HL-60 (cell line): ENCODE measurements at regions not wholly inside any gene's neighbourhood (a gene's known extent, or its start where the extent isn't known, plus 50 kb on each side); places are given as distances from the start of the nearest gene placed in this dataset.

Experiments used
- DNase-seq, 2 experiments: peaks; one replicate each; pipeline ENCODE4 v3.0.0-alpha.2; 2010 to 2020; ENCODE audit warnings: low read depth in 1 of 2, low spot score in 1 of 2
- H3K27ac ChIP-seq: fragments of 250-450 bp; sonication (Bioruptor Pico); replicated peaks from 2 replicates; pipeline ENCODE4 v1.5.1; 2020; ENCODE audit warnings: mild to moderate bottlenecking, moderate library complexity
- H3K27me3 ChIP-seq: fragments of 250-450 bp; sonication (Bioruptor Pico); 2 replicates; pipeline ENCODE4 v1.5.1; 2021; ENCODE audit warnings: mild to moderate bottlenecking, moderate library complexity; ENCODE audit not compliant: insufficient read depth, poor library complexity, severe bottlenecking
- H3K4me3 ChIP-seq: replicated peaks from 2 replicates; pipeline ENCODE4 v1.5.1; 2011; ENCODE audit warnings: mild to moderate bottlenecking, control low read depth, low read length; ENCODE audit not compliant: insufficient read depth
- GABPA ChIP-seq: IDR thresholded peaks from 2 replicates; pipeline ENCODE4 v1.6.1; 2012; ENCODE audit warnings: low read depth
- POLR2AphosphoS5 ChIP-seq: IDR thresholded peaks from 2 replicates; pipeline ENCODE4 v1.6.1; 2012; ENCODE audit warnings: low read depth
- SPI1 ChIP-seq: IDR thresholded peaks from 2 replicates; pipeline ENCODE4 v1.6.1; 2012; ENCODE audit warnings: low read depth, mild to moderate bottlenecking, borderline replicate concordance
- TF ChIP-seq, protein P1 (sequence below): IDR thresholded peaks from 2 replicates; pipeline ENCODE4 v1.6.1; 2012; ENCODE audit warnings: low read depth; ENCODE audit not compliant: insufficient replicate concordance
- TF ChIP-seq, protein P2 (sequence below): IDR thresholded peaks from one replicate; pipeline ENCODE4 v1.5.1; 2011; ENCODE audit warnings: low read length, control low read depth, inconsistent platforms; ENCODE audit not compliant: insufficient read depth

DNA sequence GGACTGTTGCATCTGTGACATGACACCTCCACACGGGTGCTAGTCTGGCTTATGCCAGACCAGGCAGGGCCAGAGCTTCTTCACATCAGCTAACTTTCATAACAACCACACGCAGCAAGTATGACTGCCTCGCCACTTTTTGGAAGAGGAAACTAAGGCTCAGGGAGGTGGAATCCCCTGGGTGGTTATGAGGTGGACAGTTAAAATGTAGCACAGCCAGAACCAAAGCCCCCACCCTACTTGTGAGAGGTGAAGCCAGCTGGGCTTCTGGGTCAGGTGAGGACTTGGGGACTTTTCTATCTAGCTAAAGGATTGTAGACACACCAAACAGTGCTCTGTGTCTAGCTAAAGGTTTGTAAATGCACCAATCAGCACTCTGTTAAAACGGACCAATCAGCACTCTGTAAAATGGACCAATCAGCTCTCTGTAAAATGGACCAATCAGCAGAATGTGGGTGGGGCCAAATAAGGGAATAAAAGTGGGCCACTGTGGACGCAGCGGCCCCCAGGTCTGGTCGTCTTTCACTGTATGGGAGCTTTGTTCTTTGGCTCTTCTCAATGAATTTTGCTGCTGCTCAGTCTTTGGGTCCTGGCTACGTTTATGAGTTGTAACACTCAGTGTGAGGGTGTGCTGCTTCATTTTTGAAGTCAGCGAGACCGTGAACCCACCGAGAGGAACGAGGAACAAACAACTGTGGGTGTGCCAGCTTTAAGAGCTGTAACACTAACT, 171.0 kb downstream of the PTPN20 start:
- TF ChIP-seq SPI1 (no peak), POLR2AphosphoS5 (no peak), GABPA (no peak)
- TF ChIP-seq, protein P1, sequence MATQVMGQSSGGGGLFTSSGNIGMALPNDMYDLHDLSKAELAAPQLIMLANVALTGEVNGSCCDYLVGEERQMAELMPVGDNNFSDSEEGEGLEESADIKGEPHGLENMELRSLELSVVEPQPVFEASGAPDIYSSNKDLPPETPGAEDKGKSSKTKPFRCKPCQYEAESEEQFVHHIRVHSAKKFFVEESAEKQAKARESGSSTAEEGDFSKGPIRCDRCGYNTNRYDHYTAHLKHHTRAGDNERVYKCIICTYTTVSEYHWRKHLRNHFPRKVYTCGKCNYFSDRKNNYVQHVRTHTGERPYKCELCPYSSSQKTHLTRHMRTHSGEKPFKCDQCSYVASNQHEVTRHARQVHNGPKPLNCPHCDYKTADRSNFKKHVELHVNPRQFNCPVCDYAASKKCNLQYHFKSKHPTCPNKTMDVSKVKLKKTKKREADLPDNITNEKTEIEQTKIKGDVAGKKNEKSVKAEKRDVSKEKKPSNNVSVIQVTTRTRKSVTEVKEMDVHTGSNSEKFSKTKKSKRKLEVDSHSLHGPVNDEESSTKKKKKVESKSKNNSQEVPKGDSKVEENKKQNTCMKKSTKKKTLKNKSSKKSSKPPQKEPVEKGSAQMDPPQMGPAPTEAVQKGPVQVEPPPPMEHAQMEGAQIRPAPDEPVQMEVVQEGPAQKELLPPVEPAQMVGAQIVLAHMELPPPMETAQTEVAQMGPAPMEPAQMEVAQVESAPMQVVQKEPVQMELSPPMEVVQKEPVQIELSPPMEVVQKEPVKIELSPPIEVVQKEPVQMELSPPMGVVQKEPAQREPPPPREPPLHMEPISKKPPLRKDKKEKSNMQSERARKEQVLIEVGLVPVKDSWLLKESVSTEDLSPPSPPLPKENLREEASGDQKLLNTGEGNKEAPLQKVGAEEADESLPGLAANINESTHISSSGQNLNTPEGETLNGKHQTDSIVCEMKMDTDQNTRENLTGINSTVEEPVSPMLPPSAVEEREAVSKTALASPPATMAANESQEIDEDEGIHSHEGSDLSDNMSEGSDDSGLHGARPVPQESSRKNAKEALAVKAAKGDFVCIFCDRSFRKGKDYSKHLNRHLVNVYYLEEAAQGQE: no peak
- TF ChIP-seq, protein P2, sequence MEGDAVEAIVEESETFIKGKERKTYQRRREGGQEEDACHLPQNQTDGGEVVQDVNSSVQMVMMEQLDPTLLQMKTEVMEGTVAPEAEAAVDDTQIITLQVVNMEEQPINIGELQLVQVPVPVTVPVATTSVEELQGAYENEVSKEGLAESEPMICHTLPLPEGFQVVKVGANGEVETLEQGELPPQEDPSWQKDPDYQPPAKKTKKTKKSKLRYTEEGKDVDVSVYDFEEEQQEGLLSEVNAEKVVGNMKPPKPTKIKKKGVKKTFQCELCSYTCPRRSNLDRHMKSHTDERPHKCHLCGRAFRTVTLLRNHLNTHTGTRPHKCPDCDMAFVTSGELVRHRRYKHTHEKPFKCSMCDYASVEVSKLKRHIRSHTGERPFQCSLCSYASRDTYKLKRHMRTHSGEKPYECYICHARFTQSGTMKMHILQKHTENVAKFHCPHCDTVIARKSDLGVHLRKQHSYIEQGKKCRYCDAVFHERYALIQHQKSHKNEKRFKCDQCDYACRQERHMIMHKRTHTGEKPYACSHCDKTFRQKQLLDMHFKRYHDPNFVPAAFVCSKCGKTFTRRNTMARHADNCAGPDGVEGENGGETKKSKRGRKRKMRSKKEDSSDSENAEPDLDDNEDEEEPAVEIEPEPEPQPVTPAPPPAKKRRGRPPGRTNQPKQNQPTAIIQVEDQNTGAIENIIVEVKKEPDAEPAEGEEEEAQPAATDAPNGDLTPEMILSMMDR: no peak
- H3K27me3 ChIP-seq: no peaks in the 10 kb centered on the region
- no peak overlapping the region for H3K27ac ChIP-seq
- no peak overlapping the region for H3K4me3 ChIP-seq
- no peak for DNase-seq

DNA sequence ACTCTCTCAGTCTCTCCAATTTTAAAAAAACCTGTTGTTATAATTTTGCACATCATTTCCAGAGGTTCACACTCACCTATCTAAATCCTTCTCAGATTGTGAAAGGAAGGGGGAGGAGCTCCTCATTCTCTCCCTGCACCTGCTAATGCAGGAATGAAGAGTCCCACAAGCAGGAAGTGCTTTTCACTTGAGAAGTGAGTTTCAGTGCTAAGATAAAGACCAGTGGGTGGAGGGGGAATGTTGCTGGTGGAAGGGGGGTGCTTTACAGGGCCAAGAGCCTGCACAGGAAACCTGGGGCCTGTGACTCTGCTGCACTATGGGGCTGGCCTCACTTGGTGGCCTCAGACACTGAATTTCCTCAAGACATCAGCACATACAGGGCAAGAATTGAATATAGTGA, 176.4 kb downstream of the PTPN20 start:
- Histone ChIP-seq H3K4me3 (no peak overlapping the region), H3K27me3 (no peaks in the 10 kb centered on the region), H3K27ac (no peak overlapping the region)
- no peak for DNase-seq
- TF ChIP-seq, protein P2: no peak
- TF ChIP-seq, protein P1: no peak
- TF ChIP-seq GABPA: no peak
- TF ChIP-seq POLR2AphosphoS5: no peak
- TF ChIP-seq SPI1: no peak

DNA sequence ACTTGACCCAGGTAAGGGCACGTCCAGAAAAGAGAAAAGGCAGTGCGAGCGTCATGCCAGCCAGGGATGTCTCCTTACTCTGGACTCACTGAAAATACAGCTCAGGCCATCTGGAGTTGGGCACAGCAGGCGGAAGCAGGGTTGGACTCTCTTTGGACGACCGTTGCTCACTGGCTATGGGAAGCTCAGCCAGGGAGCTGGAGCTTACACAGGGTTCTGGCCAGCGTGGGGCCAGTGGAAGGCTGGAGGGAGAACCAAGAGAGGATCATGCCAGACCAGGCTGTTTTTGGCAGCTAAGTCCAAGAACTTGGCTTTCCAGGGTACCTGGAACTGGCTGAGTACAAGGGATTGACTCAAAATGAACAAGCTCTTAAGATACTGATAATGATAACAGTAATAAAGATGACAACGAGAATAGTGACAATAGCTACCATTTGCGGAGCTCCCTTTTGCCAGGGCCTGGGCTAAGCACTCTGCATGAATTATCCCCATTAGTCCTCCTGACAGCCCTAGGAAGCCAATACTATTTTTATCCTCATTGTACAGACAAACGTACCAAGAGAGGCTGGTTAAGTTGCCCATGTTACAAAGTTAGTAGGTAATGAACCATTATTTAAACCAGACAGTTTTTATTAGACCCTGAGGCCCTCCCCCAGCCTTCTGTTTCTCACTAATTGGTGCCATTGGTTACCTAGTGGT, 177.6 kb downstream of the PTPN20 start:
- Histone ChIP-seq H3K27ac (no peak overlapping the region), H3K27me3 (no peaks in the 10 kb centered on the region), H3K4me3 (no peak overlapping the region)
- DNase-seq: no peak
- TF ChIP-seq GABPA: no peak
- TF ChIP-seq, protein P2: no peak
- no peak for TF ChIP-seq SPI1
- TF ChIP-seq, protein P1: no peak
- TF ChIP-seq POLR2AphosphoS5: no peak
